Adrenal gland (tissue), 5 donors: ENCODE measurements at regions not wholly inside any gene's neighbourhood (a gene's known extent, or its start where the extent isn't known, plus 50 kb on each side); places are given as distances from the start of the nearest gene placed in this dataset.

Source experiments
- POLR2A ChIP-seq, 2 donors: fragments of 450-650 bp; IDR thresholded peaks; one replicate each; pipeline ENCODE4 v1.6.1; 2017; ENCODE audit warnings: antibody characterized with exemption in 2 of 2, mild to moderate bottlenecking in 2 of 2, moderate library complexity in 1 of 2
- TF ChIP-seq, protein P1 (sequence below), 6 experiments: fragments of 450-650 bp in 4 of 6; fragments of 200-600 bp in 2 of 6; sonication (generic) in 1 of 6; IDR thresholded peaks; 1 replicate in 5 of 6; 2 replicates in 1 of 6; pipeline versions ENCODE4 v1.5.1 to v1.8.0; 2016 to 2021; ENCODE audit warnings: antibody characterized with exemption in 6 of 6, mild to moderate bottlenecking in 2 of 6, moderate library complexity in 1 of 6
- donor health status: DM: no; HTN: no; CAD: no.

DNA sequence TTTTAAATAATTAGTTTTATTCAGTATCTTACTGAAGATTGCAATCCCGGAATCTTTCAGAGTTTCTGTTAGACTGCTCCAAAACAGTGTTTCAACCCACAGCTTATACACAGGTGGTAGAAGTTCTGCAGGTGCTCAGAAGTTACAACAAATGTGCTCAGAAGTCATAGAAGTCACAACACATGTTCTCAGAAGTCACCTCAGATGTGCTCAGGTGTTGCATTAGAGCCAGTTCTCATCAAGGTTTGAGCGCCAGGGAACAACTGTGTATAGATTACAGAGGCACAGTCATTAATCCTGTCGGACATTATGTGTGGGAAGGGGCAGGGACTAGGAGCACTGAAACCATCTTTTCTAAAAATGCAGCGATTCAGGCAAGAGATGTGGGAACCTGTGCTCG lies 124.5 kb downstream of the ARSF start:
- TF ChIP-seq POLR2A (IDR thresholded peaks at IDR 0.05), result no peak
- TF ChIP-seq, protein P1, sequence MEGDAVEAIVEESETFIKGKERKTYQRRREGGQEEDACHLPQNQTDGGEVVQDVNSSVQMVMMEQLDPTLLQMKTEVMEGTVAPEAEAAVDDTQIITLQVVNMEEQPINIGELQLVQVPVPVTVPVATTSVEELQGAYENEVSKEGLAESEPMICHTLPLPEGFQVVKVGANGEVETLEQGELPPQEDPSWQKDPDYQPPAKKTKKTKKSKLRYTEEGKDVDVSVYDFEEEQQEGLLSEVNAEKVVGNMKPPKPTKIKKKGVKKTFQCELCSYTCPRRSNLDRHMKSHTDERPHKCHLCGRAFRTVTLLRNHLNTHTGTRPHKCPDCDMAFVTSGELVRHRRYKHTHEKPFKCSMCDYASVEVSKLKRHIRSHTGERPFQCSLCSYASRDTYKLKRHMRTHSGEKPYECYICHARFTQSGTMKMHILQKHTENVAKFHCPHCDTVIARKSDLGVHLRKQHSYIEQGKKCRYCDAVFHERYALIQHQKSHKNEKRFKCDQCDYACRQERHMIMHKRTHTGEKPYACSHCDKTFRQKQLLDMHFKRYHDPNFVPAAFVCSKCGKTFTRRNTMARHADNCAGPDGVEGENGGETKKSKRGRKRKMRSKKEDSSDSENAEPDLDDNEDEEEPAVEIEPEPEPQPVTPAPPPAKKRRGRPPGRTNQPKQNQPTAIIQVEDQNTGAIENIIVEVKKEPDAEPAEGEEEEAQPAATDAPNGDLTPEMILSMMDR (IDR thresholded peaks at IDR 0.05), result no peak
